SK-N-MC (cell line): ENCODE measurements at regions not wholly inside any gene's neighbourhood (a gene's known extent, or its start where the extent isn't known, plus 50 kb on each side); places are given as distances from the start of the nearest gene placed in this dataset.

Experiments
- DNase-seq: peaks from one replicate; pipeline ENCODE4 v3.0.0-alpha.2; 2011; ENCODE audit warnings: low read depth, low spot score
- H3K27ac ChIP-seq: fragments of 200-600 bp; sonication (generic); 2 replicates; pipeline ENCODE4 v1.5.1; 2016; ENCODE audit warnings: mixed run types
- H3K36me3 ChIP-seq: fragments of 200-600 bp; sonication (generic); 2 replicates; pipeline ENCODE4 v1.6.1; 2017; ENCODE audit warnings: antibody characterized with exemption, low read length, mixed read lengths; ENCODE audit not compliant: insufficient read depth
- H3K4me3 ChIP-seq: fragments of 200-600 bp; sonication (generic); 2 replicates; pipeline ENCODE4 v1.5.1; 2016
- H3K9ac ChIP-seq: fragments of 200-600 bp; sonication (generic); 2 replicates; pipeline ENCODE4 v1.8.0; 2017; ENCODE audit warnings: mixed run types, mixed read lengths; ENCODE audit not compliant: insufficient read length
- H3K9me3 ChIP-seq: fragments of 200-600 bp; sonication (generic); 2 replicates; pipeline ENCODE4 v1.6.1; 2017; ENCODE audit warnings: low read depth, mild to moderate bottlenecking, antibody characterized with exemption, low read length, moderate library complexity, mixed read lengths
- EZH2 ChIP-seq: fragments of 200-600 bp; sonication (generic); IDR thresholded peaks from one replicate; pipeline ENCODE4 v1.6.1; 2017; ENCODE audit warnings: antibody characterized with exemption
- FOXP2 ChIP-seq: optimal IDR thresholded peaks from 2 replicates; pipeline ENCODE3; 2011; ENCODE audit warnings: mild to moderate bottlenecking, moderate library complexity; ENCODE audit not compliant: insufficient read depth; ENCODE audit errors: extremely low read length, control extremely low read depth
- POLR2AphosphoS5 ChIP-seq: IDR thresholded peaks from 2 replicates; pipeline ENCODE4 v1.6.1; 2012; ENCODE audit warnings: mild to moderate bottlenecking, low read depth, low read length, borderline replicate concordance

DNA sequence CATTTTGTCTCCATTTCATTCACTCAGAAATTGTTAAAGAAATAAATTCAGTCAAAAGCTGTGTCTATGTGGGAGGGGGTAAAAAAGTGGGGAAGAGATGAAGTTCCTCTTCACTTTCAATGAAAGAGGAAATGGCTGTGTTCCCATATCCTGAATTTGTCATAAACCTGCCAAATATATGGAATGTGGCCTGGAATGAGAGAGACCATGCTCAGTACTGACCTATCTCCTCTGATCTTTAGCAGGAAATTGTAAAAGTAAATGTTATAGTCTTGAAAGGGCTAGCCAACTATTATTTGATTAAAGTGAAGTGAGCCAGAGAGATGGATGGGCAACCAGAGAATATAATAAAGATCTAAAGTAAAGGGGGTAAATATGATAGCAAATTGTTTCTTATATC is 130.3 kb upstream of the C21orf91 start:
- Histone ChIP-seq H3K27ac (no peak overlapping the region), H3K36me3 (no peaks in the 10 kb centered on the region), H3K9ac (no peak overlapping the region), H3K4me3 (no peak overlapping the region), H3K9me3 (no peaks in the 10 kb centered on the region)
- TF ChIP-seq POLR2AphosphoS5 (no peak), FOXP2 (no peak), EZH2 (no peak)
- no peak for DNase-seq

DNA sequence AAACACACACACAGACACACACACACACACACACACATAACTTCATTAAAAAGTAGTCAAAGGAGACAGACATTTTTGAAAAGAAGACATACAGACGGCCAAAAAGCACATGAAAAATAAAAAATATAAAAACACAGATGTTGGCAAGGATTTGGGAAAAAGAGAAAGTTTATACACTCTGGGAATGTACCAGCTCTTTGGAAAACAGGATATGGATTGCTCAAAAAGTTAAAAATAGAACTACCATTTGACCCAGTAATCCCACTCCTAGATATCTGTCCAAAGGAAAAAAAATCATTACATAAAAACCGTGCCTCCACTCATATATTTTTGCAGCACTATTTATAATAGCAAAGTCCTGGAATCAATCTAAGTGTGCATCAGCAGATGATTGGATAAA is 128.4 kb upstream of the C21orf91 start:
- no peak for TF ChIP-seq EZH2
- no peak overlapping the region for H3K27ac ChIP-seq
- H3K9ac ChIP-seq = no peak overlapping the region
- DNase-seq = no peak
- no peak overlapping the region for H3K4me3 ChIP-seq
- H3K9me3 ChIP-seq = no peaks in the 10 kb centered on the region
- H3K36me3 ChIP-seq = no peaks in the 10 kb centered on the region

DNA sequence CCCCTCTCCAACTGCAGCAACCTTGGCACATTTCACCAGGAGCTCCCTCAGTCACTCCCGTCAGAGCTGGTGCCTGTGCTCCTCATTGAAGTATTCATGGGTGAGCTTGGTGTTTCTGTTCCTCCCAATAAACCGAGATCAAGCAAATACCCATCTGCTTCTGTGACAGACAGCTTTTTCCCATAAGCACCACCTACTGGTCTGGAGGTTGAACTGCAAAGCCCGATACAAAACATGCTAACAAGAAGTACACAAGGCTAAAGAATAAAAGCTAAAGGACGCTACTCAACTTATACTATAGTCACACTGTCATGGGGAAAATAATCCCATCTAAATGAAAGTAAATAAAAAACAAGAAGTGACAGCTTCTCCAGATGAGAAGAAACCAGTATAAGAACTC is 111.9 kb upstream of the C21orf91 start:
- H3K36me3 ChIP-seq = no peaks in the 10 kb centered on the region
- TF ChIP-seq POLR2AphosphoS5 = no peak
- no peak for TF ChIP-seq EZH2
- no peak for TF ChIP-seq FOXP2
- DNase-seq = no peak
- no peak overlapping the region for H3K27ac ChIP-seq
- no peak overlapping the region for H3K4me3 ChIP-seq
- no peak overlapping the region for H3K9ac ChIP-seq
- no peaks in the 10 kb centered on the region for H3K9me3 ChIP-seq

DNA sequence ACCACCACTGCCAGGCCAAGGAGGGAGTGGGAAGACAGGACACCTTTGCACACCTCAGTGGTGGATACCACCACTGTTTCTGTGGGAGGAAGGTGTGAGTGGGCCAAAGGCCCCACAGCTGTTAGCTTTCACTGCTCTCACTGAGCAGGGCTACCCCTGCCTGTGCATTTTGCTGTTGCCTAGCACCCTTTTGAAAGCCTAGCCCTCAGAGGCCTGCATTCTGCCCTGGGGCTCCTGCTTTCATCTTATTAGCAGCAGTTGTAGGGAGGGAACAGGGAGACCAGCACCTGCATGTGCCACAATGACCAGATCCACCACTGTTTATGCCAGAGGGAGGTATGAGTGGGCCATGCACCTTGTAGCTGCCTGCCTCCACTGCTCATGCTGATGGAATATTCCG is 110.9 kb upstream of the C21orf91 start:
- Histone ChIP-seq H3K27ac (no peak overlapping the region), H3K36me3 (no peaks in the 10 kb centered on the region), H3K9me3 (no peaks in the 10 kb centered on the region), H3K9ac (no peak overlapping the region), H3K4me3 (no peak overlapping the region)
- no peak for DNase-seq
- TF ChIP-seq EZH2 = no peak
- no peak for TF ChIP-seq POLR2AphosphoS5
- TF ChIP-seq FOXP2 = no peak

DNA sequence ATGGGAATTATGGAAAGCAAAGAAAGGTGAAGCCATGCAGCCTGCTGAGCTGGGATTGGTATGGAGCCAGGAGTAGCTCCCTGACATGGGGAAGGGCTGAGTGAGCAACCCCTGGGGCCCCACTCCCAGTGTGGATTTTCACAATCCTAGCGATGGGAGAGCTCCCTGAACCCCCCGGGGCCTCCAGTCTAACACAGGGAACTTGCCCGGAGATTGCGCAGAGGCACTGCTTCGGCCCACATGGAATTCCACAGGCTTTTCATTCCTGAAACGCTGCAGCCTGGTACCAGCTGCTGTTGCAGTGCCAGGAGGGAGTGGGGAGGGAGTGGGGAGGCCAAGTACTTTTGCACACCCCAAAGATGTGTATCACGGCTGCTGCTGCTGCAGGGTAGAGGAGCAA is 110.4 kb upstream of the C21orf91 start:
- DNase-seq = no peak
- Histone ChIP-seq H3K4me3 (no peak overlapping the region), H3K9me3 (no peaks in the 10 kb centered on the region), H3K27ac (no peak overlapping the region), H3K9ac (no peak overlapping the region), H3K36me3 (no peaks in the 10 kb centered on the region)
- TF ChIP-seq FOXP2 (no peak), EZH2 (no peak)

DNA sequence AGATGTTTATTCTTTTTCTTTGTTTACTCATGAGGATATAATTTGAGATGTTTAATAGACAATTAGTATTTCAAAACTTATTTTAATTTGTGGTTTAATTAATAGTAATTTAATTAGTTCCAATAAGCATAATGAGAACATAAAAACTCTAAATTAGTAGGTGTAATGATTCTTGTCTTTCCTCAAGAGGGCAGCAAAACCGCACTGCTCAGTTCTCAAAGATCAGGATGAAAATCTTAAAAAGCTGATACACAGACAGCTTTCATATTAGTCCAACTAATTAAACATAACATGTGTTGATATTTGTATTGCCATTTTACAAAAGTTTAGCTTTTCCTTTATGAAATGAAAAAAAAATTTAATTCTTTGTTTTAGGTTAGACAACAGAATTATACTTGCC is 106.7 kb upstream of the C21orf91 start:
- Histone ChIP-seq H3K4me3 (no peak overlapping the region), H3K9me3 (no peaks in the 10 kb centered on the region), H3K27ac (no peak overlapping the region), H3K36me3 (no peaks in the 10 kb centered on the region), H3K9ac (no peak overlapping the region)
- no peak for TF ChIP-seq POLR2AphosphoS5
- TF ChIP-seq EZH2 = no peak
- peak; percentile 24 for DNase-seq

DNA sequence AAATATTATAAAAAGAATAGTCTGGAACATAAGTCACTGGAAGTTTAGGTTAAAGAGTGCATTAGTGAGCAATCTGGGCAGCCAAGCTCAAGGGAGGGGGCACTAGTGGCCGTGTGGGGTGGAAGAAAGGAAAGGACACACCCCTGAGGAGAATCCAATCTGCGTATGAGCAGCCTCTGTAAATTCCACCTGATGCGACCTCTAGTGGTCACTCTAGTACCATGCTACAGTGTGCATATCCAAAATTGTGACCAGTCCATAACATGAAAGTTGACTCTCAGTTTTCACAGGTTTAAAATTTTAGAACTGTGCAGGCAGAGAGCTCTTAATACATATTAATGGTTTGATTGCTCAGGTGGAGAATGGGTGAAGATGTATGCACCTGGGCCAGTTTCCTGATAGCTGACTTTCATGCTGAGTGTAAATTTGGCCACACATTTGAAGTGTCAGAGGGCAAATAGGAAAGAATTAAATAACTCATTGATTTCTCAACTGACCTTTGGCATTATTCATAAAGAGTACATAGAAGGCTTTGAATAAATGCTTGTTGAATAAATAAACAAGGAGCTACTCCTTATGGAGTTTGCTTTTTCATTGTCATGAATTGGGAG is 105.9 kb upstream of the C21orf91 start:
- Histone ChIP-seq H3K4me3 (no peak overlapping the region), H3K9me3 (no peaks in the 10 kb centered on the region), H3K36me3 (no peaks in the 10 kb centered on the region), H3K9ac (no peak overlapping the region), H3K27ac (no peak overlapping the region)
- TF ChIP-seq EZH2 (no peak), FOXP2 (no peak), POLR2AphosphoS5 (no peak)
- DNase-seq = peak; percentile 22

DNA sequence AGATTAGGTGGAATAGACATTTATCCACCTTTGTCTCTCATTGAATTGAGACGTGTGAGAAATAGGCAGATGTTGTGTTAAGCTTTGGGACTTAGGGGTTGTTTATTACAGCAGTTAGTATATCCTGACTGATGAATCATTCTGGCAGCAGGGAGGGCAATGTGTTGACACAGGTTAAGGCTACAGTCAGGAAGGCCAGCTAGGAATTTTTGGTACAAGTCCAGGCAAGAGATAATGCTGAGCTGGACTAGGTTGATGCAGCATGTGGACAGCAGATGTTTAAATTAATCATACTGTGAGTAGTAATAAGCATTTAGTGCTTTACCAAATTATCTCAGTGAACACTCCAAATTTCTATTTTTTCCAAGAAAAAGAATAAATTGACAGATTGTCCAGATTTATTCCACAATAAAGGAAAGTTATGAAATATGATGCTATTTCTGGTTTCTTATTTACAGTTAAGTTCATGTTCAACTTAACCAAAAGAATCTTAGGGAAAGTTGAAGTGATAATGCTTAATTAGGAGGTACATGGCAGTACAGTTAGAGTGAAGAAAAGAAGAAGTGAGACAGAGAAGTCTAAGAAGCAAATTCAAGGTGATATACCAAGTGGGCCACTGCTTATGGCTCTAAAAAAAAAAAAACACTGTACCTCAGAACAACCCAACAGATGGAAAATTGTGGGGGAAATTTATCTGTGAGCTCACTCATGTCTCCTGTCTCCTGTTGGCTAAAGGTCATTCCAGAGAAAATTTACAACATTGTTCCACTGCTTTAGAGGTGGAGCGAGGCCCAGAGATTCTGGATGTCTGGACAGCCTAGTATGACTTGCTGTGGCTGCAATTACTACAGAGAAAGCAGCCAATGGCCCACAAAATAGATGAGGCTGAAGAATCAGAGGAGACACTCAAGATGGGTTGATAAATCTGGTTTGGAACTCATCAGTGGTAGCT is 102.7 kb upstream of the C21orf91 start:
- H3K4me3 ChIP-seq = no peak overlapping the region
- DNase-seq = no peak
- H3K9ac ChIP-seq = no peak overlapping the region

DNA sequence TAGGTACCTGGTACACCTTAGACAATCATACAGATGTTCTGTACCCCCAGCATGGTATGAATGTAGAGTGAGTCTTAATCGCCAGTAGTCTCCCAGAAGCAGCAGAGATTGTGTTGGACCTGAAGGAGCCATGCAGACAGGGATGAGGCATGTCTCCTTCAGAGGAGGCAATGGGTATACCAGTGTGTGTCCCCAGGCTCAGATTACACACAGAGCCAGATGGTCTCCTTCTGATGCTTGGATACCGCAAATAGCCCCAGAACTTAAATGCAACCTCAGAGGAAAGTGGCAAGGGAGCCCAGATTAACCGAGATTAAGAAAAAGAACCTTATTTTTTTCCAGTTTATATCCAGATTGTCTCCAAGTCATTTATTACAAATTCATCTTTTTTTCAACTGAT is 96.8 kb upstream of the C21orf91 start:
- no peak for DNase-seq
- TF ChIP-seq EZH2 (no peak), POLR2AphosphoS5 (no peak), FOXP2 (no peak)
- Histone ChIP-seq H3K27ac (no peak overlapping the region), H3K4me3 (no peak overlapping the region), H3K9me3 (no peaks in the 10 kb centered on the region), H3K36me3 (no peaks in the 10 kb centered on the region), H3K9ac (no peak overlapping the region)

More for the DNA sequence above, 102.7 kb upstream of the C21orf91 start:
- Histone ChIP-seq H3K27ac (no peak overlapping the region), H3K9me3 (no peaks in the 10 kb centered on the region), H3K36me3 (no peaks in the 10 kb centered on the region)
- no peak for TF ChIP-seq EZH2
